ENCODE measurements at regions not wholly inside any gene's neighbourhood (a gene's known extent, or its start where the extent isn't known, plus 50 kb on each side); places are given as distances from the start of the nearest gene placed in this dataset.

- Histone ChIP-seq H3K79me1 (ENCODE audit: low read length) (no peaks in the 10 kb centered on the region), H3K4me3 (ENCODE audit: low read depth, low read length) (no peak overlapping the region), H3K9me3 (ENCODE audit: insufficient read depth, low read depth, low read length) (no peaks in the 10 kb centered on the region), H3K4me1 (ENCODE audit: control insufficient read depth in 1 of 2, insufficient read depth in 2 of 2, low read length in 2 of 2) (no peaks in the 10 kb centered on the region), H2AK5ac (ENCODE audit: low read length) (no peak overlapping the region), H4K12ac (ENCODE audit: low read depth, low read length) (no peak overlapping the region), H2BK5ac (ENCODE audit: low read depth, low read length, poor library complexity) (no peak overlapping the region), H3K23ac (ENCODE audit: low read length) (no peak overlapping the region), H2AFZ (ENCODE audit: insufficient read depth, low read length, poor library complexity) (no peak overlapping the region), H3K18ac (ENCODE audit: low read length) (no peak overlapping the region), H4K8ac (ENCODE audit: low read depth, low read length) (no peak overlapping the region), H2BK120ac (ENCODE audit: insufficient read depth, low read length, poor library complexity) (no peak overlapping the region), H3K27me3 (ENCODE audit: insufficient read depth, low read length) (no peaks in the 10 kb centered on the region), H3K27ac (ENCODE audit: low read depth, low read length) (no peak overlapping the region), H4K91ac (ENCODE audit: low read depth, low read length) (no peak overlapping the region), H3K14ac (ENCODE audit: low read length) (no peak overlapping the region), H3K36me3 (ENCODE audit: control insufficient read depth in 1 of 2, insufficient read depth in 2 of 2, low read length in 2 of 2) (no peaks in the 10 kb centered on the region), H3K4me2 (ENCODE audit: low read length) (no peak overlapping the region), H3K4ac (ENCODE audit: low read depth, low read length) (no peak overlapping the region), H3K79me2 (ENCODE audit: control insufficient read depth, insufficient read depth, low read length, poor library complexity) (no peaks in the 10 kb centered on the region), H2BK12ac (ENCODE audit: low read length) (no peak overlapping the region), H3K9ac (ENCODE audit: low read length) (no peak overlapping the region)
- DNase-seq, result no peak
- WGBS (ENCODE audit: extremely low coverage, insufficient coverage, insufficient read length), result no CpG with 5 or more reads among the region's 5 CpGs
Observed at GRCh38 chr10:42941790-42942189, 135.1 kb upstream of the RET start.

DNA sequence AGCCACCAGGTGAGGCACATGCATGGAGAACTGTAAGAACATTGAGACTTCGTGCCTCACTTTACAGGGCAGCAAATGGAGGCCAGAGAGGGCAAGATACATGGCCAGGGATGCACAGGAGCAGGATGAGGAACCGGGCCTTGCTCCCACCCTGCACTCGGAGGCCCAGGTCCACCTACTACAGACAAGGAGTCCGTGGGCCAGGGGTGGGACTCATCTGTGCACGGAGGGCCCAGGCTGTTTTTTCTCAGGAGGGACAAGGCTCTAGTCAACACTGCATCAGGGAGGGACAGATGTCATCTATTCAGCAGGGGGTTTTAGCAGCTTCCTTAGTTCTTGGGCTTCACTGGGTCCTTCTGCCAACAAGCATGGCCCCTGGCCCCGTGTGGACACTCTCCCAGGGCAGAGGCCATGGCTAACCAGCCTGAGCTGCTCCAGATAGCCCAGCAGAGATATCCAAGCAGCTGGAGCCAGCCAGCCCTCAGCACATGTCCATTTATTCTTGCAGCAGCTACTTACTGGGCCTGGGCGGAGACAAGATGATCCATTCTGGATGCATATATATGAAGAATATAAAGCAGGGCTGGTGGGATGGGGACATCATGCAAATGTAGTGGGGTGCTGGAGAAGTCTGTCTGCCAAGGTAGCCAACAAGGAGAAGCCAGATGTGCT, 134.5 kb upstream of the RET start:
- H3K79me1 ChIP-seq (ENCODE audit: low read length), result no peaks in the 10 kb centered on the region
- H4K8ac ChIP-seq (ENCODE audit: low read depth, low read length), result no peak overlapping the region
- no peak overlapping the region for H4K91ac ChIP-seq (ENCODE audit: low read depth, low read length)
- H2BK120ac ChIP-seq (ENCODE audit: insufficient read depth, low read length, poor library complexity), result no peak overlapping the region
- H3K18ac ChIP-seq (ENCODE audit: low read length), result no peak overlapping the region
- H3K4me2 ChIP-seq (ENCODE audit: low read length), result no peak overlapping the region
- H3K9me3 ChIP-seq (ENCODE audit: insufficient read depth, low read depth, low read length), result no peaks in the 10 kb centered on the region
- no peaks in the 10 kb centered on the region for H3K27me3 ChIP-seq (ENCODE audit: insufficient read depth, low read length)
- no peaks in the 10 kb centered on the region for H3K4me1 ChIP-seq (ENCODE audit: control insufficient read depth in 1 of 2, insufficient read depth in 2 of 2, low read length in 2 of 2)
- H2BK5ac ChIP-seq (ENCODE audit: low read depth, low read length, poor library complexity), result no peak overlapping the region
- H3K9ac ChIP-seq (ENCODE audit: low read length), result no peak overlapping the region
- H3K27ac ChIP-seq (ENCODE audit: low read depth, low read length), result no peak overlapping the region
- no peak overlapping the region for H3K4me3 ChIP-seq (ENCODE audit: low read depth, low read length)
- DNase-seq, result no peak
- no peak overlapping the region for H3K23ac ChIP-seq (ENCODE audit: low read length)
- no CpG with 5 or more reads among the region's 7 CpGs for WGBS (ENCODE audit: extremely low coverage, insufficient coverage, insufficient read length)
- H3K79me2 ChIP-seq (ENCODE audit: control insufficient read depth, insufficient read depth, low read length, poor library complexity), result no peaks in the 10 kb centered on the region
- H2BK12ac ChIP-seq (ENCODE audit: low read length), result no peak overlapping the region
- H2AK5ac ChIP-seq (ENCODE audit: low read length), result no peak overlapping the region
- H2AFZ ChIP-seq (ENCODE audit: insufficient read depth, low read length, poor library complexity), result no peak overlapping the region
- H3K4ac ChIP-seq (ENCODE audit: low read depth, low read length), result no peak overlapping the region
- no peaks in the 10 kb centered on the region for H3K36me3 ChIP-seq (ENCODE audit: control insufficient read depth in 1 of 2, insufficient read depth in 2 of 2, low read length in 2 of 2)
- no peak overlapping the region for H4K12ac ChIP-seq (ENCODE audit: low read depth, low read length)
- no peak overlapping the region for H3K14ac ChIP-seq (ENCODE audit: low read length)

DNA sequence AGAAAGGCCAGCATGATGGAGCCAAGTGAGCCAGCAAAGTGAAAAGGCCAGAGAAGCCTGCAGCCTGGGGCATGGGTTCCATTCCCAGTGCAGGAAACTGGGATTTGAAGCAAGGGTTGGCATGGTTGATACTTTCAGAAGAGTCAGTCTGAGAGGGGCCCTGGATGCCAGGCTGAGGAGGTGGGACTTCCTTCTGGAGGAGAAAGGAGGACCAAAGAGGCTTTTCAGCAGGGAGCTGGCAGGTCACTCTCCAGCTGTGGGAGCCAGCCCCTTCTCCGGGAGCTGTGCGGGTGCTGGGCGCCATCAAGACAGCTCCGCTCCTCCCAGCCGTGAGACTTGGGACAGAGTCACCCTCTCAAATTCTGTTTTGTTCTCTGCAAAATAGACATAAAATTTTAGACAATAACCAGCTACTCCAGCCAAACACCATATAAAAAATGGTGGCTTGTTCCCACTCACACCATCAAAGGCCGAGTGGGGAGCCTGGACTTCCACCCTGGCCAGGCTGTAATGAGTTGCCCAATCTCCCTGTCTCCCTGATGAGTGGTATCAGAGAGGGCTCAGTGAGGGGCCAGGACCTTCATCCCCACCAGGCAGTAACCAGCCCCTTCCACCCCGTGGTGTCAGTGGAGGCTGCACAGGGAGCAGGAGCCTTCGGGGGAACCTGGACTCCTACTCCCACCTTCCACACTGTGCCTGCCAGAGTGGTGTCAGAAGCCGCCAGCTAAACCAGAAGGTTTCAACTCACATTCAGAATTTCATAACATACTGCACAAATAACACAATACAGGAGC, 133.6 kb upstream of the RET start:
- Histone ChIP-seq H3K14ac (ENCODE audit: low read length) (no peak overlapping the region), H4K91ac (ENCODE audit: low read depth, low read length) (no peak overlapping the region), H3K79me2 (ENCODE audit: control insufficient read depth, insufficient read depth, low read length, poor library complexity) (no peaks in the 10 kb centered on the region), H3K27ac (ENCODE audit: low read depth, low read length) (no peak overlapping the region), H4K8ac (ENCODE audit: low read depth, low read length) (no peak overlapping the region), H2BK120ac (ENCODE audit: insufficient read depth, low read length, poor library complexity) (no peak overlapping the region), H3K36me3 (ENCODE audit: control insufficient read depth in 1 of 2, insufficient read depth in 2 of 2, low read length in 2 of 2) (no peaks in the 10 kb centered on the region), H3K9ac (ENCODE audit: low read length) (no peak overlapping the region), H3K27me3 (ENCODE audit: insufficient read depth, low read length) (no peaks in the 10 kb centered on the region), H3K4me2 (ENCODE audit: low read length) (no peak overlapping the region), H3K4ac (ENCODE audit: low read depth, low read length) (no peak overlapping the region), H3K23ac (ENCODE audit: low read length) (no peak overlapping the region), H2BK12ac (ENCODE audit: low read length) (no peak overlapping the region), H4K12ac (ENCODE audit: low read depth, low read length) (no peak overlapping the region), H3K4me1 (ENCODE audit: control insufficient read depth in 1 of 2, insufficient read depth in 2 of 2, low read length in 2 of 2) (no peaks in the 10 kb centered on the region), H2AK5ac (ENCODE audit: low read length) (no peak overlapping the region), H3K9me3 (ENCODE audit: insufficient read depth, low read depth, low read length) (no peaks in the 10 kb centered on the region), H2BK5ac (ENCODE audit: low read depth, low read length, poor library complexity) (no peak overlapping the region), H3K4me3 (ENCODE audit: low read depth, low read length) (no peak overlapping the region), H3K18ac (ENCODE audit: low read length) (no peak overlapping the region), H3K79me1 (ENCODE audit: low read length) (no peaks in the 10 kb centered on the region), H2AFZ (ENCODE audit: insufficient read depth, low read length, poor library complexity) (no peak overlapping the region)
- DNase-seq, result no peak
- no CpG with 5 or more reads among the region's 9 CpGs for WGBS (ENCODE audit: extremely low coverage, insufficient coverage, insufficient read length)

GRCh38 chr10:42948040-42948439, 128.8 kb upstream of the RET start:
- no CpG with 5 or more reads among the region's 2 CpGs for WGBS (ENCODE audit: extremely low coverage, insufficient coverage, insufficient read length)
- Histone ChIP-seq H4K12ac (ENCODE audit: low read depth, low read length) (no peak overlapping the region), H2BK5ac (ENCODE audit: low read depth, low read length, poor library complexity) (no peak overlapping the region), H3K4ac (ENCODE audit: low read depth, low read length) (no peak overlapping the region), H3K36me3 (ENCODE audit: control insufficient read depth in 1 of 2, insufficient read depth in 2 of 2, low read length in 2 of 2) (no peaks in the 10 kb centered on the region), H3K9me3 (ENCODE audit: insufficient read depth, low read depth, low read length) (no peaks in the 10 kb centered on the region), H3K23ac (ENCODE audit: low read length) (no peak overlapping the region), H3K4me3 (ENCODE audit: low read depth, low read length) (no peak overlapping the region), H3K4me1 (ENCODE audit: control insufficient read depth in 1 of 2, insufficient read depth in 2 of 2, low read length in 2 of 2) (peaks cover 7 to 8% of the 10 kb centered on the region in 2 experiments), H3K79me1 (ENCODE audit: low read length) (no peaks in the 10 kb centered on the region), H3K14ac (ENCODE audit: low read length) (no peak overlapping the region), H2AK5ac (ENCODE audit: low read length) (no peak overlapping the region), H2BK12ac (ENCODE audit: low read length) (no peak overlapping the region), H3K9ac (ENCODE audit: low read length) (no peak overlapping the region), H3K27me3 (ENCODE audit: insufficient read depth, low read length) (no peaks in the 10 kb centered on the region), H3K18ac (ENCODE audit: low read length) (no peak overlapping the region), H3K27ac (ENCODE audit: low read depth, low read length) (no peak overlapping the region), H2BK120ac (ENCODE audit: insufficient read depth, low read length, poor library complexity) (no peak overlapping the region), H4K91ac (ENCODE audit: low read depth, low read length) (no peak overlapping the region), H3K4me2 (ENCODE audit: low read length) (no peak overlapping the region), H2AFZ (ENCODE audit: insufficient read depth, low read length, poor library complexity) (no peak overlapping the region), H4K8ac (ENCODE audit: low read depth, low read length) (no peak overlapping the region), H3K79me2 (ENCODE audit: control insufficient read depth, insufficient read depth, low read length, poor library complexity) (no peaks in the 10 kb centered on the region)
- no peak for DNase-seq

Data from trophoblast cell (in vitro differentiated cells and primary cell).